NCI-H526 treated with DMSO at 0.1 percent for 48 hours (cell line): ENCODE measurements at regions not wholly inside any gene's neighbourhood (a gene's known extent, or its start where the extent isn't known, plus 50 kb on each side); places are given as distances from the start of the nearest gene placed in this dataset.
"Not testable (repeated sequence)": the region's sequence is repeated elsewhere in the genome, so short reads cannot be mapped to it uniquely, and the experiment has no call there.

Source experiments
- DNase-seq: peaks from one replicate; lab custom pipeline; 2025; lab: John Stamatoyannopoulos, UW

- DNase-seq: no peak
These were observed 91.2 kb downstream of the RCHY1 start for GRCh38 chr4:75422998-75423397.

DNA sequence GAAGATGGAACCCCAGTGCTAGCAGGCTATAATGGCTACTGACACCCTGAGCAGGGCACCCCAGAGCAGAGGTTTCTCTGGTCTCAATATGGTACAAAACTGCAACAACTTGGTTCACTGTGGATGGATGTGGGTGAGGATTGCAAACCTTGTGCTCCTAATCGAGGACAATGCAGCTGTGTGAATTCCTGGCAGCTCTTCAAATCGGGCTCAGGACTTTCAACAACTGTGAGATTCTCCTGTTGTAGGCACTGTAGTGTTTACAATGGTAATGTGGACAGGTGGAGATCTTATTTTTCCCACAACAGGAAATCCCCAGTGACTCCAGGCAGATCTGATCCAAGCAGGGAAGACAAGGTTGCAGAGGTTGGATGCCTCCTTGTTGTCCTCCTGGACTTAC, 101.5 kb downstream of the RCHY1 start:
- DNase-seq: no peak

- no peak for DNase-seq
These were observed 115.7 kb downstream of the RCHY1 start for GRCh38 chr4:75398501-75398900.

GRCh38 chr4:75391489-75392166, 122.6 kb downstream of the RCHY1 start:
- no peak for DNase-seq

DNA sequence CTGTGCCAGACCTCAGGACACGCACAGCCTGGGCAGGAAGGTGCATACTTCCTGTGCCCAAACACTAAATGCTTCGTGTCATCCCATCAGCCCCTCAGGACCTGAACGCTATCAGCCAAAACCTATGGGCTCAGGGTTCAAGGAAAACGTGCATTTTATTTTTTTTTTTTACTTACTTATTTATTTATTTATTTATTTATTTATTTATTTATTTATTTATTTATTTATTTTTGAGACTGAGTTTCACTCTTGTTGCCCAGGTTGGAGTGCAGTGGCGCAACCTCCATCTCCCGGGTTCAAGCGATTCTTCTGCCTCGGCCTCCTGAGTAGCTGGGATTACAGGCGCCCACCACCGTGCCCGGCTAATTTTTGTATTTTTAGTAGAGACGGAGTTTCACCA, 127.8 kb downstream of the RCHY1 start:
- not testable (repeated sequence) for DNase-seq

- no peak for DNase-seq
These were observed 129.1 kb downstream of the RCHY1 start for GRCh38 chr4:75385106-75385505.

- no peak for DNase-seq
These were observed 137.7 kb downstream of the RCHY1 start for GRCh38 chr4:75376543-75376942.

- DNase-seq: peak; percentile 16
These were observed 142.3 kb downstream of the RCHY1 start for GRCh38 chr4:75371915-75372314.

- DNase-seq: peak; percentile 2
These were observed 143.6 kb downstream of the RCHY1 start for GRCh38 chr4:75370576-75370975.

DNA sequence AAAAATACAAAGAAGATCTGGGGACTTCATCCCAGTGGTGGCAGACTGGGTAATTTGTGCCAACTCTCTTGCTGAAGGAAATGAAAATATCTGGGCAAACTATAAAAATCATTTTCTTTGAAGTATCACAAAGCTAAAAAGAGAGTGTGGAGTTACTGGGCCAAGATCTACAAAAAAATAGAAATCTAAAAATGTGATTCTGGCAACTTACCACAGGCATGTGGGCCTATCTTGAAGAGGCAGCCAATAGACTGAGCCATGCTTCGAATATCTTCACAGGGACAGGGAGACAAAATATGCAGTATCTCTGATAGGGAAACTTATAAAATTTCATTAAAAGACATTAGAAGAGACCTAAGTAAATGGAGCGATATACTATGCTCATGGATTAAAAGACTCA, 168.8 kb downstream of the RCHY1 start:
- no peak for DNase-seq

DNA sequence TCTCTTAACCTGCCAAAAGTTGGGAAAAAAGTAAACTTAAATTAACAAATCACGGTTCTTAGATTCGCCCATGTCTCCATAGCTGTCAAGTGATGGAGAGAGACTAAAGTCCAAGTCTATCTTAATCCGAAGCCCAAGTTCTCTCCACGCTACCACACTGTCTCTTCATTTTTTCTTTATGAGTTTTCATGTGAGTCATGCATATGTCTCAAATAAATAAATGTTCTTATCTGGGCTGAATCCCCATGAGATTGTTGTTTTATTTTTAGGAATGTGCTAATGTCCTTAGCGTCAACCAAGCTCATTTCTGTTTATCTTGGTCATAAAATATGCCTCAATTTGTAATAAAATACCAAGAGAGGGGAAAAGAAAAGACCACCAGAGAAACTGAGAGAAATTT, 169.3 kb downstream of the RCHY1 start:
- no peak for DNase-seq

GRCh38 chr4:75343333-75343732, 170.9 kb downstream of the RCHY1 start:
- no peak for DNase-seq

- no peak for DNase-seq
These were observed 173.6 kb downstream of the RCHY1 start for GRCh38 chr4:75340561-75340960.

- no peak for DNase-seq
These were observed 175.8 kb downstream of the RCHY1 start for GRCh38 chr4:75338352-75338880.

- no peak for DNase-seq
These were observed 186.2 kb downstream of the RCHY1 start for GRCh38 chr4:75327804-75328512.

- DNase-seq: no peak
These were observed 188.8 kb downstream of the RCHY1 start for GRCh38 chr4:75325318-75325979.

DNA sequence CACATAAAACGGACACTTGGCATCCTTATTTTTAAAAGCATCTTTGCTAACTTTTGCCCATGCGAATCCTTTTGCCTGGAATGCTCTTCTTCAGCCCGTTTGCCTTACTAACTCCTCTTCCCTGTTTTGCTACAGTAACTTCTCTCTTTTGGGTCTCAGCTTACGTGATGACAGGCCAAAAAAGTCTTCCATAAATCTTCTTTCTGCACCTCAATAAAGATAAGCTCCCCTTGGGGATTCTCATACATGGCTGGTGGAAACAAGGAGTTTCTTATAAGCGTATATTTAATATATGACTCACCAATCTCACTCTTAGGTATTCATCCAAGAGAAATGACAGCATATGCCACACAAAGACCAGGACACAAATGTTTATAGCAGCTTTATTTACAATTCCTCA, 192.7 kb downstream of the RCHY1 start:
- DNase-seq: no peak

DNA sequence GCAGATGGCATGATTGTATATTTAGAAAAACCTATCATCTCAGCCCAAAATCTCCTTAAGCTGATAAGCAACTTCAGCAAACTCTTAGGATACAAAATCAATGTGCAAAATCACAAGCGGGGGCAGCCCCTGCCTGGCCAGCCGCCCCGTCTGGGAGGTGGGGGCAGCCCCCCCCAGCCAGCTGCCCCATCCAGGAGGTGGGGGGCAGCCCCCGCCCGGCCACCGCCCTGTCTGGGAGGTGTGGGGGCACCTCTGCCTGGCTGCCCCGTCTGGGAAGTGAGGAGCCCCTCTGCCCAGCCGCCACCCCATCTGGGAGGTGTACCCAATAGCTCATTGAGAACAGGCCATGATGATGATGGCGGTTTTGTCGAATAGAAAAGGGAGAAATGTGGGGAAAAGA, 196.6 kb downstream of the RCHY1 start:
- not testable (repeated sequence) for DNase-seq

DNA sequence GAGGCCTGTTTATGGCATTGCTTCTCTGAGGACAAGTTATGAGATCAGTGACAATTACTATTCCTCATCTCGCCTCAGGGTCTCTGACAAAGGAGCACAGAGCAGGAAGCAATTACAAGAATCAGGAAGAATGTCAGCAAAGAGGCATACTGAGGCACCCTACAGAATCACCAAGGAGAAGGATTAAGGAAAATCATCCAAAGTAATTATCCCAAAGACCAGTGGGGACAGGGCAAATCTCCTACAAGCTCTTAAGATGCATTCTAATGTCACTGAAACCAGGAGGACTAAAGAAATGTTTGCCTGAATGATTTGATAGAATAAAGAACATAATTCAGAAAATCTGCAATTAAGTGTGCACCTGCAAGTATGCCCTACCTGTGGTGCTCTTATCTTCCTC, 206.2 kb downstream of the RCHY1 start:
- DNase-seq: no peak

DNA sequence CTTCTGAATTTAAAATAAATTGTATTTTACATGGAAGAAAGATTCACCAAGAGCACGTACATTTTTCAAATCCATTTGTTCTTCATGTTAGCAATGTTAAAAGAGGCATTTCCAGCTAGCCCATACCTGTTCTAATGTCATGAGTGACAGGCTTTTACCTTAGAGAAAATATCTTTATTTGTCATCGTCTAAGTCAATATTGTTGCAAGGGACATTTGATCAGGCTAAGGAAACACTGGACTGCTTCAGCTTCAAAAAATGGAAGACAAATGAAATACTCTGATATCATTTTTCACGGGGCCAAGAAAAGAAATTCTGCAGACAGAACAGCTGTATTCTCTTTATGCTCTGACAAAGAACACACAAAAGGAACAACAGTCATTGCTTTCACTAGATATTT, 207.7 kb downstream of the RCHY1 start:
- no peak for DNase-seq

DNA sequence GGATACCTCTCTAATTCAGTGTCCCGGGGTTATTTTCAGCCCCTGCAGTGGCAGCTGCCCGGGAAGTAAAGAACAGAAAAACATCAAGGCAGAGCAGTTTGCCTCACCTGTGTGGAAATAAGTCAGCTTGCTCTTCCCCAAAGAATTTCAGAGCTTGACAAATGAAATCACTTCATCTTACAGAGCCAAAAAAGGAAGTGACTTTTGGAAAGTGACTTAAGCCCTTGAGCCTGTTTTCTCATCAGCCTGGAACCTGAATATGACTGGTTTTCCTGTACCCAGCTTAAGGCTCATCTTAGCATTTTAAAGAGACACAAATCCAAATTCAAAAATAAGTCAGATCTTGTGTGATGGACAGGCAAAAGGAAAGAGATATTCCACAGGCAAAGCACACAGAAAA, 211.6 kb downstream of the RCHY1 start:
- DNase-seq: no peak

GRCh38 chr4:75289914-75290582, 224.2 kb downstream of the RCHY1 start:
- no peak for DNase-seq
